ENCODE measurements at regions not wholly inside any gene's neighbourhood (a gene's known extent, or its start where the extent isn't known, plus 50 kb on each side); places are given as distances from the start of the nearest gene placed in this dataset.

DNA sequence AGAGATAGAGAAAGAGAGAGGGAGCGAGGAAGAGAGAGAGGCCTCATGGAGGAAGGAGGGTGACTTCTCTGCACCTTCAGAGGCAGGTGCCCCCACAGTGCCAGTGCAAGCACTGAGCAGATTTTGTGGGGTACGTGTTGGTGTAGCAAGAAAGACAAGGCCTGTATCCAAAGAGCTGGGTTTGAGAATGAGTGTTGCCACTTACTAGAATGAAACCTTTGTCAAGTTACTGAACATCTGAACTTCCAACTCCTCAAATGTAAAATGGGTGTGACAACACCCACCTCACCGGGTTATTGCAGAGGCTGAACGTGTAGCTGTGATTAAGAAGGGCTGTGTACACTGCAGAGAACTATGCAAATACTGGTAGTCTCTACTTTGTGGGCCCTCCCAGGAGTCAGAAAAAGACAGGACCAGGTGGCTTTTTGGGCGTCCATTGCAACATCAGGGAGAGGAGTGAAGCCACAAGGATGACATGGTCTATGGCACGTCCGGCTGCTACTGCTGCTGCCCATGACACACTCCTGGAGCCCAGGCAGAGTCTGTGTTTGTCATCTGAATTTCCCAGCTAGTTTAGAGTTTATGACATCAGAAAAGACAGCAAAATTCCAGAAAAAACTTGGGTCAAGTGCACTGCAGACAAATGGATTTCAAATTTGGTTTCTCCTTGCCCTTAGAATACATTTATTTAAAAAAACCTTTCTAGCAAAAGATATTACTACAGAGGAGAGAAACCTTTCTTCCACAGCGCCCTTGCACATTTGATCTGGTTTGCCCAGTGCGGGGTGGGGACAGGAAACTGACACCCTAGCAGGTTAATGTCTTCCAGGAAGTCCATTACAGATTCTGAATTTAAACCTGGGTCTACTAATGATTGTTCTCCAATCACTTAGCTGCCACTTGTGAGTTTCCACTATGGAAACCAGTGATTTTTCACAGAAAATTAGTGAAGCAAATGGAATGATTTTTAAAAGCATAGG, 54.0 kb upstream of the ATP12A start:
- H3K27me3 Mint-ChIP-seq = no peaks in the 10 kb centered on the region
- H3K4me3 Mint-ChIP-seq = no peak overlapping the region
- no peaks in the 10 kb centered on the region for H3K9me3 Mint-ChIP-seq
- peaks cover 48% of the 10 kb centered on the region for H3K4me1 Mint-ChIP-seq
- peaks cover 1% of the 10 kb centered on the region for H3K36me3 Mint-ChIP-seq (ENCODE audit: low read depth)
- peak; percentile 70 for ATAC-seq
- H3K27ac Mint-ChIP-seq = peak overlapping the region; percentile 90
- DNase-seq = peak; percentile 31

DNA sequence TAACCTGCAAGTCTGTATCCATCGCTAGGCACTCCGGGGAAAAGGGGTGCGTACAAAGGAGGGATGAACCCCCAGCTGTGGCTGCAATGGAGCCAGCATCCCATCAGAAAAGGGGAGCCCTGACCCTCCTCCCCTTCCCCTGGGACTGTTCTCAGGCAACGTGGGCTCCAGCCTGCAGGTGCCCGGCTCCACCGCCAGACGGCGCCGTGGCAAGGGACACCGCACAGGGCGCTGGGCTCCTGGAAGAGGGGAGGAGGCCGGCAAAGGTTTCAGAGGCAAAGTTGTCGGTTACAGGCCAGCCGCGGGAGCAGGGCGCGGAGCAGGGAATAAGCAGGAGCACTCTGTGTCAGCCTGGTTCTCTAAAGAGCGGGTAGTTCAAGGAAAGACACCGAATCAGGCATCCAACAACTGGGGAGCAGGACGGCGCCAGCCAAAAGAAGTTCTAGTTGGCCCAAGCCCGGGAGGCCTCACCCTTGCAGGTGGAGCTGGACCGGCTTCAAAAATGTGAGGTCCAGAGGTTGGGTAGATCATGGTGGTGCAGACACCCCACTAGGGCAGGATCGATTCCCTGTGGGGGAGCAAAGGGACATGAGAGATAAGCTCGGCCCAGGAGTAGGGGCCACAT, 53.0 kb upstream of the ATP12A start:
- Mint-ChIP-seq H3K27ac (peak overlapping the region; percentile 90), H3K36me3 (ENCODE audit: low read depth) (peaks cover 1% of the 10 kb centered on the region), H3K27me3 (no peaks in the 10 kb centered on the region), H3K4me3 (no peak overlapping the region), H3K9me3 (no peaks in the 10 kb centered on the region), H3K4me1 (peaks cover 52% of the 10 kb centered on the region)
- ATAC-seq = no peak
- no peak for DNase-seq

DNA sequence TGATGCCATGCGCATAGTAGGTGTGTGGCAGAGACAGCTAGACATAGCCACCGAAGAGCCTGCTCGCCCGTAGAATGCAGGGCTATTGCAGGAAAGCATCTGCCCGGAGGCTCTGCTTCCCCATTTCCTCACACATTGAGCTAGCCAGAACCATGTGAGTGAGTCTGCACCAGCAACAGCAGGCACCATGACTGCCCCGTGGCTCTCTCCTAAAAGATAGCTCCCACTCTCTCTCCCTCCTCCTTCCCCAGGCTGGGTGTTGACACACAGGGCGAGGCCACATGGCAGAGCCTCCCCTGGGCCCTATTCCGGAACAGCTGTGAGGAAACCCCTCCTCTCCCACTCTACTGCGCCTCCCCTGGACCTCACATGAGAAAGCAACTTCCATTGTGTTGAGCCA, 52.3 kb upstream of the ATP12A start:
- no peaks in the 10 kb centered on the region for H3K9me3 Mint-ChIP-seq
- no peak overlapping the region for H3K4me3 Mint-ChIP-seq
- no peaks in the 10 kb centered on the region for H3K27me3 Mint-ChIP-seq
- DNase-seq = no peak
- peaks cover 53% of the 10 kb centered on the region for H3K4me1 Mint-ChIP-seq
- H3K36me3 Mint-ChIP-seq (ENCODE audit: low read depth) = peaks cover 1% of the 10 kb centered on the region
- no peak for ATAC-seq
- no peak overlapping the region for H3K27ac Mint-ChIP-seq

DNA sequence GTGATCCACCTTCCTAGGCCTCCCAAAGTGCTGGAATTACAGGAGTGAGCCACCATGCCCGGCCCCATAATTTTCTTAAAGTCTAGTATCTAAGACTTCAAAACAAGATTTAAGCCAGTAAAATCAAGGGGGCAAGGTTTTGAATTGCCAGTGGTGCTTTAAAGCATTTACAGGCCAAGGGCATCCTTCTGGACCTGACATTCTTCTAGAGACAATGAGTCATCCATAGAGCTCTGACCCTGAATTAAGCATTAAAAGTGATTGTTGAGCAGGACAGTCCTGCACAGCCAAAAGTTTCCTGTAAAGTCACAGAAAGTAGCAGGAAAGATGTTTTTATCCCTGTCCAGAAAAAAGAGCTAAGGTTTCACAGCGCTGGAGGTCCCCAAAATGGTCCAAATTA, 50.9 kb upstream of the ATP12A start:
- peaks cover 48% of the 10 kb centered on the region for H3K4me1 Mint-ChIP-seq
- no peak for DNase-seq
- no peak for ATAC-seq
- no peak overlapping the region for H3K4me3 Mint-ChIP-seq
- H3K9me3 Mint-ChIP-seq = no peaks in the 10 kb centered on the region
- no peaks in the 10 kb centered on the region for H3K27me3 Mint-ChIP-seq
- H3K36me3 Mint-ChIP-seq (ENCODE audit: low read depth) = peaks cover 1% of the 10 kb centered on the region
- H3K27ac Mint-ChIP-seq = no peak overlapping the region

DNA sequence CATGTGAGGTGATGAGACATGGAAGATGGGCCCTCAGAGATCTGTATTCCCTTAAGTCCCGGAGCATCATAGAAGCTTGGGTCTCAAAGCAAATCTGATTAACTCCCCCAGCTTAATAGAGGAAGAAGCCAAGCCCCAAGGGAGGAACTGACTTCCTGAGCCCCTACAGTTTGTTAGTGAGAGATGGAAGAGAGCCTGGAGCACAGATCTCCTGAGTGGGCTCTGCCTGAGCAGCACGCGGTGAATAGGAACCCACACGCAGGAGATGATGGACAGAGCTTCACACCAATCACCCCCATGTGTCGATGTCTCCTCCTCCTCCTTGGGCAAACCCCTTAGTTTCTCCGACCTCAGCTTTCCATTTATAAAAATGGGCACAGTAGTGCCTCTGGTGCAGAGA, 50.1 kb upstream of the ATP12A start:
- Mint-ChIP-seq H3K27me3 (no peaks in the 10 kb centered on the region), H3K4me3 (no peak overlapping the region), H3K27ac (no peak overlapping the region), H3K9me3 (no peaks in the 10 kb centered on the region), H3K4me1 (peaks cover 40% of the 10 kb centered on the region), H3K36me3 (ENCODE audit: low read depth) (peaks cover 1% of the 10 kb centered on the region)
- ATAC-seq (no peak), DNase-seq (no peak)
